COLO668 (cell line): ENCODE measurements at regions not wholly inside any gene's neighbourhood (a gene's known extent, or its start where the extent isn't known, plus 50 kb on each side); places are given as distances from the start of the nearest gene placed in this dataset.

Experiments
- DNase-seq: peaks from one replicate; lab custom pipeline; 2025; ENCODE audit not compliant: unreplicated experiment; lab: John Stamatoyannopoulos, UW

DNA sequence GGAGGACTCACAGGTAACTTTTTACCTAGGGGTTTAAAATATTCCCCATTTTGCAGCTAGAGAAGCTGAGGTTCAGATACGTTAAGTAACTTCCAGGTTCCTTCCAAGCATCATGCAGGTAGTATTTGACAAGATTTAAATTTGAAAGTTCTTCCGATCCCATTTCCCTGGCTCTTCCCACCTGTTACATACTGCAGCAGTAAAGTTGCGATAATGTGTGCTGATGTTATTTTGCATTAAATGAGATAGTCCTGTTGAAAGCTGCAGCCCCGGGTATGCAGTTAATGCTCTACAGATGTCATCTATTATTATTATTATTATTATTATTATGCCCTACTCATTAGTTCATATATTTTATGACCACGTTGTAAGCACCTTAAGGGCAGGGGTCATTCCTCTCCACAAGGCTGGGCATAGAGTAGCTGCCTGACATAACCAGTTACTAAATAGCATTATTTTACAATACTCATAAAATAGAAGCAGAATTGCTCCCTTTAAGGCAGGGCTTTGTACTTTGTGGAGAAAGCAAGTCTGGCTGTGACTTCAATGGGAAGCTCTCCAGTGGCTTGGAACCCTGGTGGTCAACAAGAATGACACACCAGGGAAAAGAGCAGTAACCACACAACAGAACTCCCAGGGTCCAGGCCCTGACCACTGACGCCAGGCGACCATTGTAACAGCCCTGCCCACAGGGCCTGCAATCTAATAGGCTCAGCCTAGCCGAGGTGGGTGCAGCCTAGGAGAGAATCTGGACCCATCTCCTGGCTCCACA is 90.8 kb upstream of the CALM2 start:
- no peak for DNase-seq

GRCh38 chr2:47265751-47266231 is 89.5 kb upstream of the CALM2 start:
- peak; percentile 16 for DNase-seq

GRCh38 chr2:47265158-47265557 is 88.8 kb upstream of the CALM2 start:
- no peak for DNase-seq

GRCh38 chr2:47264686-47265085 is 88.4 kb upstream of the CALM2 start:
- DNase-seq: no peak

GRCh38 chr2:47264143-47264542 is 87.8 kb upstream of the CALM2 start:
- no peak for DNase-seq

DNA sequence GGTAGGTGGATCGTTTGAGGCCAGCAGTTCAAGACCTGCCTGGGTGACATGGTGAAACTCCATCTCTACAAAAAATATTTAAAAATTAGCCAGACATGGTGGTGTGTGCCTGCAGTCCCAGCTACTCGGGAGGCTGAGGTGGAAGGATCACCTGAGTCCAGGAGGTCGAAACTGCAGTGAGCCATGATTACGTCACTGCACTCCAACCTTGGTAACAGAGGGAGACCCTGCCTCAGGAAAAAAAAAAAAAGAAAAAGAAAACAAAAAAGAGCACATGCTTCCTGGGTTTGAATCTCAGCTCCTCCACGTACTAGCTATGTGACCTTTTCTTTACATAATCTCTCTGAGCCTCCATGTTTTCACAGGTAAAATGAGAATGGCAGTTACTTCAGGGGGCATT is 86.3 kb upstream of the CALM2 start:
- DNase-seq: no peak

DNA sequence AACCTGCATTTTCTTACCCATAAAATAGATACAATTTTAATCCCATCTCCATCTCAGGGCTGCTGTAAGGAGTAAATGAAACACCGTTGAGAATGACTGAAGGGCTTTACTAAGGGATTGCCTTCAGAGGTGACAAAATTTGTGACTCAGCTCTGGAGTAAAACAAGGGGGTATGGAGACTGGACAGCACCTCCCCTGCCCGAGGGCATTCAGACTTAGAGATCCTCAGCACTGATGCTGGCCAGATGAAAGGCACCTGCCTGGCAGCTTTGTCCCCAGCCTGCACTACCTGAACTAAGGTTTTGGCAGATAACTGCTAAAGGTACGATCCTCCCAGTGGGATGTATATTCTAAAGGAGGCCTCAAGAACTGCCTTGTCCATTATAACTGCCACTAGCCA is 84.7 kb upstream of the CALM2 start:
- no peak for DNase-seq

- no peak for DNase-seq
Measured at GRCh38 chr2:47259829-47260228, 83.5 kb upstream of the CALM2 start.

GRCh38 chr2:47257946-47258348 is 81.6 kb upstream of the CALM2 start:
- no peak for DNase-seq

DNA sequence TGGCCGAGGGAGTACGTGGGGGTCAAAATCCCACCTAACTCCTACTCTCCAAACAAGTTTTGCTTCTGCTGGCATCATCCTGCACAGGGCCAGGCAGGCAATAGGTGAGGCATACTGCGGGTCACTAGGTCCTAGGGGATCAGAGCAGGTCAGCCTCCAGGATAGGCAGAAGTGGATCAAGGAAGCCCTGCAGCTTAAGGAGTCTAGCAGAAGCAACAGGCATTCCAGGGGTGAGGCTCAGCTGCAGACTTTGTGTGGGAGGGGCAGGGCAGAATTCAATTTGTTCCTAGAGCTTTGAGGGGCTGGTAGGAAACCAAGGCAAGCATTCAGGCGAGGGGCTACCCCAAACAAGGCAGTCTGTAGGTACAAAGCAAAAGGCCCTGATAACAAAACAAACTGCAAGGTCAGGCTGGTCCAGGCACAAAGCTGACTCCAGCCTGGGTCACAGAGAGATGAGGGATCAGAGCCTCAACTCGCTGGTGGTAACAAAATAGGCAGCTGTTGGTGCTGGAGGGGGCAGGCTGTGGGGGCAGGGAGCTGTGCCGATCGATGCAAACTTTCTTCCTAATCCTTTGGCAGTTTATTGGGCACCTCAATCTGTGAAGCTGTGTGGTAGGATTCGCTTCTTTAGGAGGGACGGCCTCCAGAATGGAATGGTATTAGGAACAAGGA is 80.2 kb upstream of the CALM2 start:
- DNase-seq: no peak

GRCh38 chr2:47255794-47256193 is 79.5 kb upstream of the CALM2 start:
- no peak for DNase-seq

- no peak for DNase-seq
Measured at GRCh38 chr2:47254464-47254863, 78.2 kb upstream of the CALM2 start.

DNA sequence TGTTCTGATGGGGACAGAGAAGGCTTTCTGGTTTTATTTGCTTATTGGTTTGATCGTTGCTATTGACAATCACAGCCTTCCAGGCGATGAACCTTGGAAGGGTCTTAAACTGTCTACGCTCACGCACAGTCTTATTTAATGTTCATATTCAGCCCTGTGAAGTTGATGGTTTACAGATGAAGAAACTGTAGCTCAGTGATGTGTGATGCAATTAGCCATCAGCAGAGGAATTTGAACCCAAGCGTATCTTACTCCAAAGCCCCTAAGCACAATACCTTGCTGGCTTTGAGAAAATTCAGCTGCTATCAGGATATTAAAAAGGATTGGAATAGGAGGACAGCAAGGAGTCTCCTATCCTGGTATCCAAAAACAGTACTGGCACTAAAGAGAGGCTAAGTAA is 77.1 kb upstream of the CALM2 start:
- DNase-seq: no peak

DNA sequence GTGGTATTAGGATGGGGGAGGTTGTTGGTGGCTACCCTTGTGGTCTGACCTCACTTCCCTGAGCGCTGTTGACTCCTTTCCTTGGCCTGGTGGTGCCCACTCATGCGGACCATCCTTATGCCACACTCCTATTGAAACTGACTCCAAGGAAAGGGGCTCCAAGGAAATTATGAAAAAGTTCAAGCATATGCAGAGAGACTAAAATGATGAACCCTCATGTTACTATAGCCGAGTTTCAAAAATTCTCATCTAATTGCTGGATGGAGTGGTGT is 75.0 kb upstream of the CALM2 start:
- no peak for DNase-seq

DNA sequence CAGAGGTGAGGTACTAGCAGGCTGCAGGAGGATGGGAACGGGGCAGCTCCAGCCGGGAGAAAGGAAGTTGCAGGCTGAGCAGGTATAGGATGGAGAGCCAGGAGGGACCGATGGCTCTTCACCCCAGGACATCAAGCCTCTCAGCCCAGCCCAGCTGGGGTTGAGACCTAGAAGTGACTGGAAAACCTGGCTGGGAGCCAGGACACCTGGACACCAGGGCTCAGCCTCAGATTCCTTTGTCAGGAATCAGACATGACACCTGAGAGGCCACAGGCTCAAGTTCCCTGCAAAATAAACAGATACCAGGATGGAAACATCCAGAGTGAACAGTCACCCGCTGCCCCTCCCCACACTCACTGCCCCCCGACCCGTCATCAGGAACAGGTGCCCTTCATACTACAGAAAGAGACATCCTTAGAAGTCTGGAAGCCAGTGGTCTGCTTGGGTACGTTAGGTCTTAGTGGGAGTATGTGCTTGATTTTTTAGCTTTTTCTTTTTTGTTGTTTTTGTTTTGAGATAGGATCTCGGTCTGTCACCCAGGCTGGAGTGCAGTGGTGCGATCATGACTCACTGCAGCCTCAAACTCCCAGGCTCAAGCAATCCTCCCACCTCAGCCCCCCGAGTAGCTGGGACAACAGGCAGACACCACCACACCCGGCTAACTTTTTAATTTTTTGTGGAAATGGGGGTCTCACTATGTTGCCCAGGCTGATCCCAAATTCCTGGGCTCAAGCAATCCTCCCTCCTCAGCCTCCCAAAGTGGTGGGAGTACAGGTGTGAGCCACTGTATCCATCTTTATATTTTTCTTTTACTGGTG is 74.5 kb upstream of the CALM2 start:
- peak; percentile 96 for DNase-seq

- DNase-seq: no peak
Measured at GRCh38 chr2:47249931-47250330, 73.6 kb upstream of the CALM2 start.

- no peak for DNase-seq
Measured at GRCh38 chr2:47249157-47249900, 73.0 kb upstream of the CALM2 start.

- no peak for DNase-seq
Measured at GRCh38 chr2:47243596-47244323, 67.4 kb upstream of the CALM2 start.

DNA sequence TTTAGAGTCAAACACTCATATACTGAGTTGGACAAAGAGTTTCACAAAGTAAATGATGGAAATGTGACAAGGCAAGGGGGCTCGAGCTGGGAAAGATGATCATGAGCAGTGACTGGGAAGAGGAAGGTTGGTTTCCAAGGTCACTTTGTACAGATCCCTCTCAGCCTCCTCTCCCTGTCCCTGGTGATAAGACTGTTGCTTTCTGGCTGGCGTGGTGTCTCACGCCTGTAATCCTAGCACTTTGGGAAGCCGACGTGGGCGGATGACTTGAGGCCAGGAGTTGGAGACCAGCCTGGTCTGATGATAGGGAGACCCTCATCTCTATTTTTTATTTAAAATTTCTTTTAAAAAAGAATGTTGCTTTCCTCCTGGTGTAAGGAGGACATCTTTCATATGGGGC is 65.4 kb upstream of the CALM2 start:
- no peak for DNase-seq

- DNase-seq: no peak
Measured at GRCh38 chr2:47239119-47239969, 63.0 kb upstream of the CALM2 start.
